ENCODE measurements at regions not wholly inside any gene's neighbourhood (a gene's known extent, or its start where the extent isn't known, plus 50 kb on each side); places are given as distances from the start of the nearest gene placed in this dataset.
"Not testable (repeated sequence)": the region's sequence is repeated elsewhere in the genome, so short reads cannot be mapped to it uniquely, and the experiment has no call there.

DNA sequence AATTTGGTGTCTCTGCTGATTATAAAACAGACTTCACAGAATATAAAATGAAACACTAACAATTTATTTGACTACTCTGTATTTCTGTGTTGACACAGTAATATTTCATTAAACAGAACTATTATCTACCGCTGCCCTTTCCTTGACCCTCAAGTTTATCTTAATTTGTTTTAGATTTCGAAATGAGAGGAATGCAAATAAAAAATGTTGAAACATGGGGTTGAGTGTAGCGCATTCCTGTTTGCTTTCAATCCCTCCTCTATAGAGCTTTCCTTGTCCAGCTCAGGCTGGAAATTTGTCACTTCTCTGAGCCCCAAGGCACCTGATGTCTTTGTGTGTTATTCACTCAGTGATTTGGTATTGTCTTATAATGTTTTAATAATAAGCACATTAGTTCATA, 550.2 kb downstream of the ZBBX start:
- DNase-seq (ENCODE audit: low read depth), result no peak

DNA sequence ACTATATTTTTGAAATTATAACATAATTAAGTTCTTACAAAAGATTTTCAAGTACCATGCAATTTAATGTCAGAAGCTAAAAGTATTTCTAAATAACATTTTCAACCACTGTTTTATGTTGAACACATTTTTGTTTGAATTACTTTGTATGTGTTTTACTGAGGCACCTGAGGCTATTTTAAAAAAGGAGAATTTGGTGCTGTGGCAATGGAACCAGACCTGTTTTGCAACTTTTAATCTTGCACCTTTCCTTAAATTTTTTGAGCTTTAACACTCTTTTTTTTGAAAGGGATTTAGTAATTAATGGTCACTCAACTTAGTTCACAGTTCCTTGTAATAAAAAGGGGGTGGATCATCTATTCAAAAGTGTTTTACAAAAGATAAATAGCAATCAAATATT, 561.6 kb downstream of the ZBBX start:
- DNase-seq (ENCODE audit: low read depth), result no peak

DNA sequence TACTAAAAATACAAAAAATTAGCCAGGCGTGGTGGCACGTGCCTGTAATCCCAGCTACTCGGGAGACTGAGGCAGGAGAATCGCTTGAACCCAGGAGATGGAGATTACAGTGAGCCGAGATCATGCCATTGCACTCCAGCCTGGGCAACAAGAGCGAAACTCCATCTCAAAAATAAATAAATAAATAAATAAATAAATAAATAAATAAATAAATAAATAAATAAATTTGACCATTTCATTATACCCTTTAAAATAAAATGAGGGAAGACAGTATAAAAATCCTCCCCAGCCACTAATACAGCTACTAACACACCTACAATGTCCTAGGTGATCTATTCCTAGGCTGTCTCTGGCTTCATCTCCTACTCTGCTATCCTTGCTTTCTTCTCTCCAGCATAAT, 562.8 kb downstream of the ZBBX start:
- DNase-seq (ENCODE audit: low read depth), result not testable (repeated sequence)

DNA sequence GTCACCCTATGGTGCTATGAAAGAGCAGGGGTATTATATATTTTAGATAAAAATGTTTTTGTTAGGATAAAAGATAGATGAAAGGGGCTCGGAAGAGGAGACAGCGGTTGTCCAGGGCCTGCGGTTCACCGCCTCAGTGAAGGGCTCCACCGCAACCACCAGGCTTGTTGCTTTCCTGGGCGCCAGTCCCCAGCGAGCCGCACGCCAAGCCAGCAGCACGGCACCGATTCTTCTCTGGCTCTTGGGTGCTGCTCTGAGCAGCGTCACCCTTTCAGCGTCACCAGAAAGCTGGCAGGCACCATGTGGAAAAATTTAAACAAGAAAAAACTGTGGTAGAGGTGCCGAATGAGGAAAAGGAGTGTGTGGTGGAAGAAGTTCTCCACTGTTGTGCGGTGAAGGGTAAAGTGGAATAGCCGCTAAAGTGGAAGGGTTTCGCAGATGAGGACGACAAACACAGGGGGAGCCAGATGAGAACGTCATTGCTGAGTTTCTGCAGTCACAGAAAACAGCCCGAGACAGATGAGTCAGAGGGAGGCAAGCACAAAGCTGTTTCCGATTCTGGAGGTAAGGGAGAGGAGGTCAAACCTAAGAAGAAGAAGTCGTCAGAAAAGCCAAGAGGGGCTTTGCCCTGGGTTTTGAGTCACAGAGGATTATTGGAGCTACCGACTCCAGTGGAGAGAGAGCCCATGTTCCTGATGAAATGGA, 569.2 kb downstream of the ZBBX start:
- no peak for DNase-seq (ENCODE audit: low read depth)

DNA sequence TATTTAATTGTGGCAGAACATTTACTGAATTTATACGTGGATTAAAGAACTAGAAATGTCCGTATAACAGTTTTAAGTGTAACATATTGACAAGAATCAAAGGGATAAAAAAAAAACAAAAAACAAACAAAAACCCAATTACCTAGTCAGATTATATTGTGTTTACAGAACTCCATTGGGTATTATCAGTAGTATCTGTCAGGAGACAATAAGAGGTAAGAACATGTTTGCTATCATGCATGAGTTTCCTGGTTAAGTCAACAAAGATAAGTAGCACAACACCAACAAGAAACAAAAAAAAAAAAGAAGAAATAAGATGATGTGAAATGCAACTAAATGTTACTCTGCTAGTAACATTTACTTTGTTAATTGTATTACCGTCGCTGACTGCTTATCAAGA, 570.6 kb downstream of the ZBBX start:
- no peak for DNase-seq (ENCODE audit: low read depth)

DNA sequence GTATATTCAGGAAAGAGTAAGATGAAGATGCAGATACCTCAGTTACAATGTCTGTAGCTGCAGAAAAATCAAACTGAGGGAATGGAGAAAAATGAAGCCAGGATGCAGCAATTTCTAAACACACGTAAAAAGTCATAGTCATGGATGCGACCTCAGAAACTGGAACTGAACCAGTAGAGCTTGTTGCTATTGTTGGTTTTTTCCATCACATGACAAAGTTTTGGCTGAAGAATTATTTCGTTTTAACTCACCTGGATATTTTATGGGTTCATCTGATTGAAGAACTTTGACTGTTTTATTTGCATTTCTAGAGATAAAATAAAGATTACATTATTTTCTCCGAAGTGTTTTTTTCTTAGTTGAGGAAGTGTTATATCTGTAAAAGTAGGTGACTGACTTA, 591.2 kb downstream of the ZBBX start:
- DNase-seq (ENCODE audit: low read depth), result no peak

DNA sequence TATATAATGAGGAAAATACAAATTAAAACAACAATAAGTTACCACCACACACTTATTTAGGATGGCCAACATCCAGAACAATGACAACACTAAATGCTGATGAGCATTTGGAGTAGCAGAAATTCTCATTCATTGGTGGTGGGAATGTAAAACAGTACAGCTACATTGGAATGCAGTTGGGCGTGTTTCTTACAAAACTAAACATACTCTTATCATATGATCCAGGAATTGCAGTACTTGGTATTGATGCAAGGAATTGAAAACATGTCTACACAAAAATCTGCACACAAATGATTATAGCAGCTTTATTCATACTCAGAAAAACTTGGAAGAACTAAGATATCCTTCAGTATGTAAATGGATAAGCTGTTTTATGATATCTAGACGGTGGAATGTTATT, 594.2 kb downstream of the ZBBX start:
- DNase-seq (ENCODE audit: low read depth), result no peak

DNA sequence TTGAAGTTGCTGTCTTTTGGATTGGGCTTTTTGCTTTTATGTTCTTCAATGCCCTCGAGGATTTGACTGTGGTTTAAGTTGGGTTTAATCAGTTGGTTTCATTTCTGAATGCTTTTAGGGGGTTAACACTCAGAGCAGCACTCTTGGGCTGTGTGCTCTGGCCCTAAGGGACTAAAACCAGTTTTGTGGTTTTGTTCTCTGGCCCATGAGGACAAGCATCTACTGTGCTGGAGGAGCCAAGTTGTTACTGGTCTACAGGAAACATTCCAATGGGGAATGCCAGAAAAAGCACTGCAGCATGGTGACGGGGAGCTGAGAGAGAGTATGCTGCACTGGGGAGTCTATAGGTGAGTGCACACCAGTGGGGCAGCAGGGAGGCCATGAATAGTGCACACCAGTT, 596.9 kb downstream of the ZBBX start:
- DNase-seq (ENCODE audit: low read depth), result no peak

DNA sequence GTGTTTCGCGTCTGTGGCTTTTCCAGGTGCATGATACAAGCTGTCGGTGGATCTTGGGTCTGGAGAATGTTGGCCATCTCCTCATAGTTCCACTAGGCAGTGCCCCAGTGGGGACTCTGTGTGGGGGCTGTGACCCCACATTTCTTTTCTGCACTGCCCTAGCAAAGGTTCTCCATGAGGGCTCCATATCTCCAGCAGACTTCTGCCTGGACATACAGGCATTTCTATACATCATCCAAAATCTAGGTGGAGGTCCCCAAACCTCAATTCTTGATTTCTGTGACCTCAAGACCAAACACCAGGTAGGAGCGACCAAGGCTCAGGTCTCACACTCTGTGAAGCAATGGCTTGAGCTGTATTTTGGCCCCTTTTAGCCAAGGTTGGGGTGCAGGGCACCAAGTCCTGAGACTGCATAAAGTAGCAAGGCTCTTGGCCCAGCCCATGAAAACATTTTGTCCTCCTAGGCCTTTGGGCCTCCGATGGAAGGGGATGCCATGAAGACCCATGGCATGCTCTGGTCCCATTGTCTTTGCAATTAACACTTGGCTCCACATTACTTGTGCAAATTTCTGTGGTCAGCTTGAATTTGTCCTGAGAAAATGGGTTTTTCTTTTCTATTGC, 615.3 kb downstream of the ZBBX start:
- no peak for DNase-seq (ENCODE audit: low read depth)

DNA sequence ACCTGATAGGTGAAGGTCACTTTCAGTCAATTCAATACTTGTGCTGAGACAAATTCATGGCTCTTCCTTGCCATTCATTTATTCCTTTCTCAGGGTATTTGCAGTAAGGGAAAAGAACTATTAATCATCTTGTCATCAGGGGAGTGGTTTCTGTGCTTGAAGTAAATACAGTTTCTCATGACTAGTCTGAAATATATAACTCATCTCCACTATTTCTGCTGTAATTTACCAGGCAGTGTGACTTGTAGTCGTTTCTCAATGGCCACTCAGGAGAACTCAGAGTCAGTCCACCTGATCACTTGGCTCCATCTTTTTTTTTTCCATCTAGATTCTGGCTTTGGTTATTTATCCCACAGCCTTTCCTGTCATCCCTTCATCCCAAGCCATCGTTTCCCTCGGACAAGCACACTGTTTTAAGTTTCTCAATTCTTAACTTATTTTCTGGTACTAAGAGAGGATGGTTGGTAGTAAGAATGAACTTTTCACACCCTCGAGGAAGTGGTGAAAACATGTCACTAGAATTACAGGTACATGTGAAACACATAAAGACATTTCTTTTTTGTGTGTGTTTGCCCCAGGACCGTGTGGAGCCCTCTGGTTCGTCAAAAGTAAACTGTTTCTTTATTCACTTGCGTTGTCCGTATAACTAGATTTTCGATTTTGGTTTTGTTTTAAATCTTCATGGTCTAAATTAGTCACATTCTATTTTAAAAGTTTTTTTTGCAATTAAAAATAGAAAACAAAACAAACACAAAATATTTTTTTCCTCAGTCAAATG, 620.2 kb downstream of the ZBBX start:
- DNase-seq (ENCODE audit: low read depth), result no peak

DNA sequence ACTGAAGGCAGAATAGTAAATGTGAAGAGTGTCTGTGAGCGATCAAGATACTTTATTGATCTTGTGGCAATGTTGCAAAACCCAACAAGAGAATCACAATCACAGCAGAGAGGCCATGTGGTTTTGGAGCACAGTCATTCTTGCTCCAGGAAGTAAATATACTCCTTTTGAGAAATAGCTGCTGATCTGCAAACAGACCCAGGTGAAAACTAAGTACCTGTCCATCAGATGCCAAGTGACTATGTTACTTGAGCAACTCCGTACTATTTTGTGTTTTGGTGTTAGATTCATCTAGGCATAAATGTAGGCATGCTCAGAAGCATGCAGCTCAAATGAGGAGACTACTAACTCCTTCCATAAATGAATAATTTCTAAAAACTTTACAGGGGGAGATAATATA, 627.9 kb downstream of the ZBBX start:
- DNase-seq (ENCODE audit: low read depth), result no peak

DNA sequence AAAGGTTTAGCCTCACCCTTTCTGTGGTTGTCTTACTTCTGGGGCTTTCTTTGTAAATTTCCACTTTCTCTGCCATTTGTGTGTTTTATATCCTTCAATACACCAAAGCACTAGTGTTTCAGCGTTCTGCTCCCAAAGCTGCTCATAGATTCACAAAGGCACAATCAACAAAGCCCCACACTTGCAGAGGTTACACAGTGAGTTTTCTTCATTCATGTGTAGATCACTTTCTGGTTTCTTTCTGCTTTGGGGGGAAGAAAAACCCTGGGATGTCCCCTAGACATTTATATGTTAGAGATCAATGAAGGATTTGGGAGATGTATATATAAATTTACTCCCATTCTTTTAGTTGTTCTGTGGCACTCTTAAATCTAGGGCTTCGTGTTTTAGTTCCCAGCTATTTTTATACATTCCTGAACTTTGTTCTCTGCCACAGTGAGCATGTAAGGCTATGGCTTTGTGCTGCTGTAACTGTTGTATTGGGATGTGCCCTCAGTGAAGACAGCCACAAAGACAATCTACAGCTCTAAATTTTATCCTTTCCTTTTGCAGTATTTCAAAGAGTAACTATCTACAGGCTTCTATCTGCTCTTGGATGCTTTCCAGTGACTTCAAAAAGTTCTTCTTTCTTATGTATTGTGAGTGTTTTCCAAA, 636.5 kb downstream of the ZBBX start:
- no peak for DNase-seq (ENCODE audit: low read depth)

DNA sequence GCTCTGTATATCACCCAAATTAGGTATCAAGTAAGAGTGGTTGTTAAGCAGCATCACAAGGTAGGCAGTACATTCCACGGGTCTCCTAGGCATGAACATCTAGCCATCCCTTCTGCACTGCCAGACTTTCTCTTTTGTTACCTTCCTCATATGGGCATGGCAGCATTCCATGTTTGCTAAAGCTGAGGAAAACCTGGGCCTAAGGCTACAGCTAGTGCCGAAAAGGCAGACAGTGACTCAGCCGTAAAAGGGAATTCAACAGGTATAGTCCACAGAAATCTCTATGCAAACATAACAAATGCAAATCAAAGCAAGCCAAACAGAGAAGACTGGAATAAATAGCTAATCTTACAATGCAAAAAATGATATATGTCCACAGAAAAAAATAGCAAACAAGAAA, 645.4 kb downstream of the ZBBX start:
- no peak for DNase-seq (ENCODE audit: low read depth)

DNA sequence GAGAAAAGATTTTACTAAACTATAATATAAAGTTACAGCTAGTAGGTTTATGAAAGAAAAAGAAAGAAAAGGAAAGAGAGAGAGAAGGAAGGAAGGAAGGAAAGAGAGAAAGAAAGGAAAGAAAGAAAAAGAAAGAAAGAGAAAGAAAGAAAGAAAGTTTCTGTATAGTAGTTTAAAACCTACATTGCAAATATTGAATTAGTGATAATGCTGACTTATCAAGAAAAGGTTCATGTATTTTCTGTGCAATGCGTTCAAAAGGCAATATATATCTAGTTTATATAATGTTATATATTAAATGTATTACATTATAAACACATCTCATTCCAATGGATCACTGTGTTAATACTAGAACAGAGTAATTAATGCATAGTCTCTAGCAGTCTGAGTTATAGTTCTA, 648.4 kb downstream of the ZBBX start:
- DNase-seq (ENCODE audit: low read depth), result no peak

DNA sequence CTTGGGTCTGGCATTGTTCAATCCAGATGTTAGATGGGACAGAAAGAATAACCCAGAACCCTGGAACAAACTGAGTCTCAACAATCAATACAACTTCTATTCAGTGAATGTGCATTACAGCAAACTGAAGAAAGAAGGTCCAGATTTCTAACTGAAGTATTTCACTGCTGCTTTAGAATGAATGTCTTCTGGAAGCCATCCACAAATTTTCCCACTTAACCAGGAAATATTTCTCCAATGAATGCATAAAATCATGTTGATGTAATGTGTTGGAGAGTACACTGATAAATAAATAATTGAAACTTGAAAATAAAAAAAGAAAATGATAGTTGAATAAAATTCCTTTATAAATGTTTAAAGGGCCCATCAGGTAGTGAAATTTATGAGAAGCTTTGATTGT, 658.6 kb downstream of the ZBBX start:
- peak; percentile 17 for DNase-seq (ENCODE audit: low read depth)

DNA sequence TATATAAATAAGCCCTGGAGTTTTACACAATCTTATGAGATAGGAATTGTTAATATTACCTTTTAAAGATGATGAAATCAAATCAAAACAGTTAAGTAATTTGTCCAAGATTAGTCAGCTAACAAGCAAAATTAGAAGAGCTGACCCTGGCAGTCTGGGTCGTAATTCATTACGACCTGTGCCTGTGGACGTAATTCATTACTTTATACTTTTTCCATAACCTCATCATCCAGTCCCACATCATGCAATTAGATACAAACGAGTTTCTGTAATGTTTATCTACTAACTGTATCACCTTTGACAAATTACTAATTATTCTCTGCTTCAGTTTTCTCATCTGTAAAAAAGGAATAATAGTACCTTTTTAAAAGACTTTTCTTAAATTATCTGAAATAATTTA, 665.9 kb downstream of the ZBBX start:
- DNase-seq (ENCODE audit: low read depth), result no peak

DNA sequence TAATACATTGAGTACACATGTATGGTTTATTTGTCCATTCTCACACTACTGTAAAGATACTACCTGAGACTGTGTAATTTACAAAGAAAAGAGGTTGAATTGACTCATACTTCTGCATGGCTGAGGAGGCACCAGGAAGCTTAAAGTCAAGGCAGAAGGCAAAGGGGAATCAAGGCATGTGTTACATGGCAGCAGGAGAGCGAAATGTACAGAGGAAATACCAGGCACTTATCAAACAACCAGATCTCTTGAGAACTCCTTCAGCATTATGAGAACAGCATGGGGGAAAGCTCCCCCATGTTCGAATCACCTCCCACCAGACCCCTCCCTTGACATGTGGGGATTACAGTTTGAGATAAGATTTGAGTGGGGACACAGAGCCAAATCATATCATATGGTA, 666.3 kb downstream of the ZBBX start:
- DNase-seq (ENCODE audit: low read depth), result no peak

DNA sequence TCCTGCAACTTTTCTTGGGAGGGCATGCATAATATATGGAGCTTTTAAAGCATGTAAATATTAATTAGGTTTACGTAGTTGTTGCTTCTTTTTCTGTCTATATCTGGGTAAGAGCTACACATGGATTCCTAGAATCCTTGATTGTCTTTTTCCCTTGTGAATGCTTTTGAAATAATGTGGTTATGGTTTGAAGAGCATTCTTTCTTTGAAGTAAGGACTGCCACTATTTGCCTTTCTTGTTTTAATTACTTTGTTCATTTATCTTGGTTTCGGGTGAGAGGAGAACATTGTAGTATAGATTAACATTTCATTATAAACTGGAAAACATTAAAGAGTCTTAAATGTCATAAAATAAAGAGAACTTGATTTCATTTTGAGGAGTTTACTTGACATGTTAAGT, 674.0 kb downstream of the ZBBX start:
- no peak for DNase-seq (ENCODE audit: low read depth)

DNA sequence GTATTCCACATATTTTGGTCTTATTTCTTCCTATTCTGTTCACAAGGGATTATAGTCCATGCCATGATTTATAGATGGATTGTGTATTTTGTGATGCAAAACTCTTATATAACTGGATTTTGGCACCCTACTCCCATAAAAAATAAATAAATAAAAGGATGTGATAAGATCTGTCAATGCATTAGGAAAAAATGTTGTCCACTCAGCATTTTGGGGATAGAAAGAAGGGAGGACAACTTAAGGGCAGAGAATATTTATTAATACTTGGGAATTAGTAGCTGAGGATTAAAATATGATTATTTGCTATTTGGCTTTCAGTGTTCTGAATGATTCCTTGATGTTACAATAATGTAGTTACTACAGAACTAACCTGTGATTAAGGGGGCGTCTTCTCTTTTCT, 682.6 kb downstream of the ZBBX start:
- DNase-seq (ENCODE audit: low read depth), result no peak

DNA sequence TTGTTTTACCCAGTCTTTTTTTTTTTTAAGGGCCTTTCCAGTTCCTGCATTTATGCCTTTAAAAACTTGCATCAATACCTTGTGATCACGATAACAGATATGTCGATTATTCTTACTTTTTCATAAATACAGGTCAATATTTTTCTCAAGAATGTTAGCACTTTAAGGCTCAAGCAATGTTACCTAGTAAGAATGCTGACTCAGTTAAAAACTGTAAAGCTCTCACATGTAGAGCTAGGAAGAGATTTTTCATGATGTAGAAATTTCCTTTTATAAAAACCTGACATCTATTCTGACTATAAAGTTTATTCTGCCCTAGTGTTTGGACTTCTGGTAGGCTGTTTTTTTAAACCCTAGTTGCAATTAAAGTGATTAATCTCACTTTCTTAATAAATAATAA, 684.0 kb downstream of the ZBBX start:
- DNase-seq (ENCODE audit: low read depth), result no peak

DNA sequence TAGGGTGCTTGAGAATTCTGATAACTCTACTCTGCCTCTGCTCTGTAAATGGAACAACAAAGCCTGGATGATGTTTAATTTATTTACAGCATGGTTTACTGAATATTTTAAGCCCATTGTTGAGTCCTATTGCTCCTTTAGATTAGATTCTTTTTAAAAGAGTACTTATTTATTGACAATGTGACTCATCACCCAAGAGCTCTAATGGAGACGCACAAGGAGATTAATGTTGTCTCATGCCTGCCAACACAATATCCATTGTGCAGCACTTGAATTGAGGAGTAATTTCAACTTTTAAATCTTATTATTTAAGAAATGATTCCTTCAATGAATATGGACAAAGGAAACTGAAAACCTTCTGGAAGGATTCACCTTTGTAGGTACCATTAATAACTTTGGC, 691.4 kb downstream of the ZBBX start:
- no peak for DNase-seq (ENCODE audit: low read depth)

DNA sequence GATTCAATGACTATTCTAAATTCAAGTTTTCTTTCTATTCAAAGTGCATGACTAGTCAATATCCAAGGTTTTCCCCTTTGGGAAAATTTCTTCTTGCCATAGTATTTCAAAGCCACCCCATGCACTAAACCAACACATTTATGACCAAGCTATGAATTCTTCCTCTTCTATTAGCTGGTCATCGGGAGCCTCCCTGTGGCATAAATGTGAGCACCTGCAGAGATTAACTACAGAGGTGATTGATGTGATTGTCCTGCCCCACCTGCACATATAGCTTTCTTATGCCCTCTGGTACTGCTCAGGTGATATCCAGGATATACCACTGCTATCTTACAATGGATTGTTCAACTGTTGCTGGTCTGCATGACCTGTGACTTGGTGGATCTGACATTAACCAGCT, 694.9 kb downstream of the ZBBX start:
- no peak for DNase-seq (ENCODE audit: low read depth)

DNA sequence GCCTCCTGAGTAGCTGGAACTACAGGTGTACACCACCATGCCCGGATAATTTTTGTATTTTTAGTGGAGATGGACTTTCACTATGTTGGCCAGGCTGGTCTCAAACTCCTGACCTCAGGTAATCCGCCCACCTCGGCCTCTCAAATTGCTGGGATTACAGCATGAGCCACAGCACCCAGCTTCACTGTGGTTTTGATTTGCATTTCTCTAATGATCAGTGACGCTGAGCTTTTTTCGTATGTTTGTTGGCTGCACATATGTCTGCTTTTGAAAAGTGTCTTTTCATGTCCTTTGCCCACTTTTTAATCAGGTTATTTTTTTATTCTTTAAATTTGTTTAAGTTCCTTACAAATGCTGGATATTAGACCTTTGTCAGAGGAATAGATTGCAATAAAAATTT, 696.0 kb downstream of the ZBBX start:
- not testable (repeated sequence) for DNase-seq (ENCODE audit: low read depth)

Data from forelimb muscle (tissue), 1 donor.